ENCODE measurements at regions not wholly inside any gene's neighbourhood (a gene's known extent, or its start where the extent isn't known, plus 50 kb on each side); places are given as distances from the start of the nearest gene placed in this dataset.

DNA sequence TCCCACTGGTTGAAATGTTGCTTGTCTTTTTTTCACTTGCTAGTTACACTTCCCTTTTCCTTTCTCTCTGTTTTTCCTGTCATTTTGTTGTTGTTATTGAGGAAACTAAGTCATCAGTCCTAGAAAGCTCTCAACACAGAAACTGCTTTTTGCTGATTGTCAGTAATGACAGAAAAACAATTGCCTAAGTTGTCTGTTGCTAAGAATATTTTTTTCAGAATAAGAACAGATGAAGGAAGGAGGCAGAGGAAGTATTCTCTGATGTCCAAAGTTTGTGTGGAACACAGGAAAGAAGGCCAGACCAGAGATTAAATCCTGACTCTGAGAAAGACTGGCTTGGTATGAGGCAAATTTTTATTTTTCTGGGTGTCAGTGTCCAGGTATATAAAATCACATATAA is 163.3 kb downstream of the CASP12 start:
- TF ChIP-seq EZH2phosphoT487 (IDR thresholded peaks at IDR 0.05; ENCODE audit: borderline replicate concordance, low read depth, low read length): no peak
- TF ChIP-seq, protein P1, sequence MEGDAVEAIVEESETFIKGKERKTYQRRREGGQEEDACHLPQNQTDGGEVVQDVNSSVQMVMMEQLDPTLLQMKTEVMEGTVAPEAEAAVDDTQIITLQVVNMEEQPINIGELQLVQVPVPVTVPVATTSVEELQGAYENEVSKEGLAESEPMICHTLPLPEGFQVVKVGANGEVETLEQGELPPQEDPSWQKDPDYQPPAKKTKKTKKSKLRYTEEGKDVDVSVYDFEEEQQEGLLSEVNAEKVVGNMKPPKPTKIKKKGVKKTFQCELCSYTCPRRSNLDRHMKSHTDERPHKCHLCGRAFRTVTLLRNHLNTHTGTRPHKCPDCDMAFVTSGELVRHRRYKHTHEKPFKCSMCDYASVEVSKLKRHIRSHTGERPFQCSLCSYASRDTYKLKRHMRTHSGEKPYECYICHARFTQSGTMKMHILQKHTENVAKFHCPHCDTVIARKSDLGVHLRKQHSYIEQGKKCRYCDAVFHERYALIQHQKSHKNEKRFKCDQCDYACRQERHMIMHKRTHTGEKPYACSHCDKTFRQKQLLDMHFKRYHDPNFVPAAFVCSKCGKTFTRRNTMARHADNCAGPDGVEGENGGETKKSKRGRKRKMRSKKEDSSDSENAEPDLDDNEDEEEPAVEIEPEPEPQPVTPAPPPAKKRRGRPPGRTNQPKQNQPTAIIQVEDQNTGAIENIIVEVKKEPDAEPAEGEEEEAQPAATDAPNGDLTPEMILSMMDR (conservative IDR thresholded peaks at IDR 0.05; ENCODE audit: low read length): no peak
